Activated T-cell treated with anti-CD3 and anti-CD28 coated beads for 24 hours (primary cell): ENCODE measurements at regions not wholly inside any gene's neighbourhood (a gene's known extent, or its start where the extent isn't known, plus 50 kb on each side); places are given as distances from the start of the nearest gene placed in this dataset.

Experiments used
- DNase-seq: peaks from one replicate; pipeline ENCODE4 v3.0.0-alpha.2; 2020; ENCODE audit warnings: low read depth

- no peak for DNase-seq
Measured at GRCh38 chr2:123128951-123129350, 896.1 kb upstream of the CNTNAP5 start.

GRCh38 chr2:123136419-123136818 lies 888.7 kb upstream of the CNTNAP5 start:
- no peak for DNase-seq

GRCh38 chr2:123144082-123144481 lies 881.0 kb upstream of the CNTNAP5 start:
- no peak for DNase-seq

GRCh38 chr2:123153041-123153440 lies 872.0 kb upstream of the CNTNAP5 start:
- DNase-seq, result no peak

GRCh38 chr2:123154195-123154594 lies 870.9 kb upstream of the CNTNAP5 start:
- DNase-seq, result no peak

- no peak for DNase-seq
Measured at GRCh38 chr2:123157016-123157415, 868.1 kb upstream of the CNTNAP5 start.

- no peak for DNase-seq
Measured at GRCh38 chr2:123162400-123163016, 862.6 kb upstream of the CNTNAP5 start.

GRCh38 chr2:123163398-123163797 lies 861.7 kb upstream of the CNTNAP5 start:
- DNase-seq, result no peak

- no peak for DNase-seq
Measured at GRCh38 chr2:123164216-123164615, 860.9 kb upstream of the CNTNAP5 start.

- DNase-seq, result no peak
Measured at GRCh38 chr2:123165616-123166015, 859.5 kb upstream of the CNTNAP5 start.

- DNase-seq, result no peak
Measured at GRCh38 chr2:123179526-123179925, 845.6 kb upstream of the CNTNAP5 start.

GRCh38 chr2:123195957-123196356 lies 829.1 kb upstream of the CNTNAP5 start:
- DNase-seq, result no peak

- no peak for DNase-seq
Measured at GRCh38 chr2:123200035-123200434, 825.1 kb upstream of the CNTNAP5 start.

- no peak for DNase-seq
Measured at GRCh38 chr2:123207245-123207644, 817.8 kb upstream of the CNTNAP5 start.

GRCh38 chr2:123209202-123209601 lies 815.9 kb upstream of the CNTNAP5 start:
- no peak for DNase-seq

GRCh38 chr2:123211181-123211580 lies 813.9 kb upstream of the CNTNAP5 start:
- no peak for DNase-seq

GRCh38 chr2:123245156-123245555 lies 779.9 kb upstream of the CNTNAP5 start:
- DNase-seq, result no peak

GRCh38 chr2:123258877-123259539 lies 766.1 kb upstream of the CNTNAP5 start:
- DNase-seq, result no peak

- DNase-seq, result no peak
Measured at GRCh38 chr2:123262856-123263255, 762.2 kb upstream of the CNTNAP5 start.

- no peak for DNase-seq
Measured at GRCh38 chr2:123283431-123283830, 741.7 kb upstream of the CNTNAP5 start.

- no peak for DNase-seq
Measured at GRCh38 chr2:123303731-123304130, 721.4 kb upstream of the CNTNAP5 start.
